Parathyroid adenoma (tissue), 2 donors: ENCODE measurements at regions not wholly inside any gene's neighbourhood (a gene's known extent, or its start where the extent isn't known, plus 50 kb on each side); places are given as distances from the start of the nearest gene placed in this dataset.

Experiments used
- H2AFZ ChIP-seq: fragments of 300-600 bp; sonication (generic); one replicate; pipeline ENCODE4 v1.7.0; 2017; ENCODE audit warnings: antibody characterized with exemption, mild to moderate bottlenecking
- H3K27ac ChIP-seq: fragments of 300-600 bp; sonication (generic); one replicate; pipeline ENCODE4 v1.7.0; 2017
- H3K27me3 ChIP-seq: fragments of 300-600 bp; sonication (generic); one replicate; pipeline ENCODE4 v1.7.0; 2017; ENCODE audit warnings: low read length; ENCODE audit not compliant: control insufficient read depth, insufficient read depth
- H3K36me3 ChIP-seq: fragments of 300-600 bp; sonication (generic); one replicate; pipeline ENCODE4 v1.7.0; 2017; ENCODE audit warnings: low read length; ENCODE audit not compliant: control insufficient read depth, insufficient read depth
- H3K4me1 ChIP-seq: fragments of 300-600 bp; sonication (generic); one replicate; pipeline ENCODE4 v1.7.0; 2017; ENCODE audit warnings: control low read depth
- H3K4me2 ChIP-seq: fragments of 300-600 bp; sonication (generic); one replicate; pipeline ENCODE4 v1.7.0; 2017; ENCODE audit warnings: low read length
- H3K4me3 ChIP-seq: fragments of 300-600 bp; sonication (generic); one replicate; pipeline ENCODE4 v1.7.0; 2017; ENCODE audit warnings: low read depth, low read length
- H3K79me2 ChIP-seq: fragments of 300-600 bp; sonication (generic); one replicate; pipeline ENCODE4 v1.7.0; 2017; ENCODE audit warnings: control low read depth
- H3K9ac ChIP-seq: fragments of 300-600 bp; sonication (generic); one replicate; pipeline ENCODE4 v1.7.0; 2017; ENCODE audit warnings: mild to moderate bottlenecking
- H3K9me3 ChIP-seq: fragments of 300-600 bp; sonication (generic); one replicate; pipeline ENCODE4 v1.7.0; 2017; ENCODE audit warnings: low read length; ENCODE audit not compliant: control insufficient read depth
- CTCF ChIP-seq: fragments of 300-600 bp; sonication (generic); IDR thresholded peaks from one replicate; pipeline ENCODE4 v1.7.0; 2017; ENCODE audit warnings: antibody characterized with exemption, mild to moderate bottlenecking
- donor health status: primary hyperparathyroidism.

DNA sequence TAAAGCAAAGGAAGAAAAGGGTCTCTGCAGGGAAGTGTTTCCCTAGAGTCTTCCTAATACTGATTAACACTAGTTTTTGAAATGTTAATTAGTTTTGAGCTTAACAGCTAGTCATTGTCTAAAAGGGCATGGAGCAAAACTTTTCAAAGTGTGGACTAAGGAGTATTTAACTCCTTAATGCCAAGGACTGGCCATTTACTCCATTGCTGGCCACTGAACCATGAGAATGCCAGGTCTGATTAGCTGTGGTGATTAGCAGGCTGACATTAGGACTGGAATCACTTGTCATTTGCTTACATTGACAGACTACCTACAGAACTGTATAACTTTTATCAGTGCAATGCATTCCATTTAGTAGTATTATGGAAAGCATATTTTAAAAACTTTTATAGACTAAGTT, 987.0 kb downstream of the NR2F1-AS1 start:
- Histone ChIP-seq H3K36me3 (no peaks in the 10 kb centered on the region), H3K4me1 (no peaks in the 10 kb centered on the region), H3K27ac (no peak overlapping the region), H2AFZ (no peak overlapping the region), H3K79me2 (no peaks in the 10 kb centered on the region), H3K4me3 (no peak overlapping the region), H3K4me2 (no peak overlapping the region), H3K9me3 (no peaks in the 10 kb centered on the region), H3K27me3 (no peaks in the 10 kb centered on the region), H3K9ac (no peak overlapping the region)
- TF ChIP-seq CTCF: no peak

DNA sequence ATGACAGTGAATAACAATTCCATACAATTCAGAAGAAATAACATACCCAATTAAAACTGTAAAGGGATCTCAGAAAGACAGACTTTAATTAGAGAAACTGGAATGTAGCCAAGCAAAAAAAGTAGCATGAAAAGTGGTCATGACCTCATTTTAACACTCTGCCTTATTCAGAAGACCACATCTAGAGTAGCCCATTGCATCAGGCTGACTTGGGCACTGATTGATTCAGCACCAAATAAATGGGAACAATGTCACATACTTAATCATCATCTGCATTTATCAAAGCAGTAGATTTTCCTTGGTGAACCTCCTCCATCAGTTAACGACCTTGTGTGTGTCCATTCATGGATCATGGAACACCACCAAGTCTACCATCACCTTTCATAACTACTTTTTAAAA, 992.1 kb downstream of the NR2F1-AS1 start:
- no peak overlapping the region for H3K27ac ChIP-seq
- H3K4me3 ChIP-seq: no peak overlapping the region
- no peak overlapping the region for H2AFZ ChIP-seq
- no peaks in the 10 kb centered on the region for H3K9me3 ChIP-seq
- no peak overlapping the region for H3K4me2 ChIP-seq
- TF ChIP-seq CTCF: no peak
- no peaks in the 10 kb centered on the region for H3K36me3 ChIP-seq
- H3K4me1 ChIP-seq: no peaks in the 10 kb centered on the region
- no peak overlapping the region for H3K9ac ChIP-seq
- no peaks in the 10 kb centered on the region for H3K27me3 ChIP-seq
- H3K79me2 ChIP-seq: no peaks in the 10 kb centered on the region

DNA sequence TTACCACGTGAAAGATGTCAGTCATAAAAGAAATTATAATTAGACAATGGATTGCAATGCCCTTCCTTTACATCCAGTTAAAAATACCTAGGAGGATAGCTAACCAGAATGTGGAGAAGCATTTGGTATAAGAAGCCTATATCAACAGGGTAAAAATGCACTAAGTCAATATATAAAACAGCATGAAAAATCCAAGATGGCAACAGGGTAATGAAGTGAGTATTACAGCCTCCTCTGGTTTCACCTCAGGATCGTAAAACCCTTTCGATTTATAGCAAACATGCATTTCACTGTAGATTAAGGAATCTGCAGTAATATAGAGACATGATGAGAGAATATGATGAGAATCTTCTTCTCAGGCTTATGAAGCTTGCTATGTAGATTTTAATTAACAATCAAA, 999.3 kb downstream of the NR2F1-AS1 start:
- H2AFZ ChIP-seq: no peak overlapping the region
- no peaks in the 10 kb centered on the region for H3K36me3 ChIP-seq
- no peaks in the 10 kb centered on the region for H3K9me3 ChIP-seq
- H3K9ac ChIP-seq: no peak overlapping the region
- H3K4me3 ChIP-seq: no peak overlapping the region
- no peaks in the 10 kb centered on the region for H3K4me1 ChIP-seq
- H3K4me2 ChIP-seq: no peak overlapping the region
- H3K27ac ChIP-seq: no peak overlapping the region
- no peak for TF ChIP-seq CTCF
- H3K27me3 ChIP-seq: no peaks in the 10 kb centered on the region
- H3K79me2 ChIP-seq: no peaks in the 10 kb centered on the region

DNA sequence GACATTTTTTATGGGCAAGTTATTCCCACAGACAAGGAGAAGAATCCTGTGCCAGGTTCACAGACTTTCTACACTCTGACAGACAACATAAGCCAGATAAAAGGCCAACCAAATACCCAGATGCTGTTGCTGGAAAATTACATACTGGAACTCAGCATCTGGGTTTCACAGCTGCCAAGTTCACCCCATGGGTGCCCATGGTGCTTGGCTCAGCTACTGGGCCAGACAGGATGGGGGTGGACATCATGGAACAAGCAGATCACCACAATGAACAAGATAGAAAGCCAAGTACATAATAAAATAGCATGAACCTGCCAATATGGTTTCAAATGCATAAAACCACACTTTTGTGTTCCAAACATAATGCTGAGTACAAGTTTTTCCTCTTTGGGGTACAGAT, 999.8 kb downstream of the NR2F1-AS1 start:
- H3K79me2 ChIP-seq: no peaks in the 10 kb centered on the region
- H3K27me3 ChIP-seq: no peaks in the 10 kb centered on the region
- H3K9ac ChIP-seq: no peak overlapping the region
- H3K9me3 ChIP-seq: no peaks in the 10 kb centered on the region
- H3K36me3 ChIP-seq: no peaks in the 10 kb centered on the region
- H3K4me2 ChIP-seq: no peak overlapping the region
- no peak for TF ChIP-seq CTCF
- H3K27ac ChIP-seq: no peak overlapping the region
- no peak overlapping the region for H2AFZ ChIP-seq
- H3K4me1 ChIP-seq: no peaks in the 10 kb centered on the region
- no peak overlapping the region for H3K4me3 ChIP-seq

DNA sequence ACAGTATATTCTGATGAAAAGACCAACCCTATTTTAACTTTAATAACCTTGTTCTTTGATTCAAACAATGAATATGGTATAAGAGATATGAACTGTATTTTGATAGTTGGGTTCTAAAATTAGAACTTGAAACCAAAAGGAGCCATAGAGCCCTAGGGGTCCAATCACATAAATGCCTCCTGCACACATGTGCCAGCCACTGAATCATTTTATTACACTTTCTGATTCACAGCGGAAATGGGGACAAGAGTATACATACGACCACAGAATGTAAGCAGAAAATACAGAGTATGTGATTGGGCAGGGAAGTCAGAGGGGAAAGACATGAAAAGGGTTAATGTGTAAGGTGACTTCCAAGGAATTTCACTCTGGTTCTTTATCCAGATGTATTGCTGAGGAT, 1000.2 kb downstream of the NR2F1-AS1 start:
- Histone ChIP-seq H3K36me3 (no peaks in the 10 kb centered on the region), H3K9me3 (no peaks in the 10 kb centered on the region), H3K27me3 (no peaks in the 10 kb centered on the region), H2AFZ (no peak overlapping the region), H3K27ac (no peak overlapping the region), H3K4me2 (no peak overlapping the region), H3K79me2 (no peaks in the 10 kb centered on the region), H3K4me3 (no peak overlapping the region), H3K9ac (no peak overlapping the region), H3K4me1 (no peaks in the 10 kb centered on the region)
- TF ChIP-seq CTCF: no peak
